NCI-H2227 (cell line): ENCODE measurements at regions not wholly inside any gene's neighbourhood (a gene's known extent, or its start where the extent isn't known, plus 50 kb on each side); places are given as distances from the start of the nearest gene placed in this dataset.
"Not testable (repeated sequence)": the region's sequence is repeated elsewhere in the genome, so short reads cannot be mapped to it uniquely, and the experiment has no call there.

Experiments
- DNase-seq: peaks from one replicate; lab custom pipeline; 2025; ENCODE audit not compliant: unreplicated experiment; lab: John Stamatoyannopoulos, UW

- no peak for DNase-seq
Measured at GRCh38 chr6:102994866-102995265, 1601.4 kb downstream of the GRIK2 start.

GRCh38 chr6:102986086-102986485, 1592.6 kb downstream of the GRIK2 start:
- DNase-seq, result no peak

- no peak for DNase-seq
Measured at GRCh38 chr6:102984357-102984756, 1590.8 kb downstream of the GRIK2 start.

- DNase-seq, result no peak
Measured at GRCh38 chr6:102981490-102982015, 1588.0 kb downstream of the GRIK2 start.

- DNase-seq, result no peak
Measured at GRCh38 chr6:102980951-102981350, 1587.4 kb downstream of the GRIK2 start.

GRCh38 chr6:102961902-102962301, 1568.4 kb downstream of the GRIK2 start:
- DNase-seq, result no peak

GRCh38 chr6:102950967-102951366, 1557.5 kb downstream of the GRIK2 start:
- no peak for DNase-seq

GRCh38 chr6:102944475-102944874, 1551.0 kb downstream of the GRIK2 start:
- no peak for DNase-seq

- DNase-seq, result no peak
Measured at GRCh38 chr6:102942206-102942605, 1548.7 kb downstream of the GRIK2 start.

GRCh38 chr6:102936959-102937358, 1543.5 kb downstream of the GRIK2 start:
- no peak for DNase-seq

GRCh38 chr6:102928109-102928508, 1534.6 kb downstream of the GRIK2 start:
- no peak for DNase-seq

GRCh38 chr6:102918161-102918560, 1524.7 kb downstream of the GRIK2 start:
- DNase-seq, result no peak

- no peak for DNase-seq
Measured at GRCh38 chr6:102911571-102911970, 1518.1 kb downstream of the GRIK2 start.

GRCh38 chr6:102910701-102911139, 1517.2 kb downstream of the GRIK2 start:
- DNase-seq, result not testable (repeated sequence)

- DNase-seq, result no peak
Measured at GRCh38 chr6:102907181-102907580, 1513.7 kb downstream of the GRIK2 start.

GRCh38 chr6:102902471-102902870, 1509.0 kb downstream of the GRIK2 start:
- DNase-seq, result no peak

- DNase-seq, result no peak
Measured at GRCh38 chr6:102895683-102896082, 1502.2 kb downstream of the GRIK2 start.

GRCh38 chr6:102885165-102885564, 1491.7 kb downstream of the GRIK2 start:
- DNase-seq, result no peak

- no peak for DNase-seq
Measured at GRCh38 chr6:102853249-102853955, 1459.9 kb downstream of the GRIK2 start.

GRCh38 chr6:102848796-102849195, 1455.3 kb downstream of the GRIK2 start:
- no peak for DNase-seq

GRCh38 chr6:102848210-102848609, 1454.7 kb downstream of the GRIK2 start:
- no peak for DNase-seq

GRCh38 chr6:102841060-102841459, 1447.6 kb downstream of the GRIK2 start:
- no peak for DNase-seq

GRCh38 chr6:102832021-102832420, 1438.5 kb downstream of the GRIK2 start:
- no peak for DNase-seq
